ENCODE measurements at regions not wholly inside any gene's neighbourhood (a gene's known extent, or its start where the extent isn't known, plus 50 kb on each side); places are given as distances from the start of the nearest gene placed in this dataset.

- Mint-ChIP-seq H3K4me3 (no peak overlapping the region), H3K27ac (no peak overlapping the region), H3K9me3 (peaks cover 2 to 3% of the 10 kb centered on the region in 2 experiments; a peak in 3 of 5 replicates), H3K4me1 (peaks cover 16 to 40% of the 10 kb centered on the region in 2 experiments), H3K27me3 (ENCODE audit: low read depth) (peaks cover 80% of the 10 kb centered on the region), H3K36me3 (ENCODE audit: insufficient read depth in 1 of 3, low read depth in 3 of 3) (peaks cover 0 to under 1% (median 0%) of the 10 kb centered on the region in 3 experiments; a peak in 2 of 7 replicates)
- Histone ChIP-seq H3K4me1 (ENCODE audit: insufficient read depth, low read length) (no peaks in the 10 kb centered on the region), H3K23ac (ENCODE audit: insufficient read length, low read depth, low read length) (no peak overlapping the region), H3K23me2 (ENCODE audit: insufficient read length, low read depth, low read length, poor library complexity, severe bottlenecking) (no peaks in the 10 kb centered on the region), H4K5ac (ENCODE audit: insufficient read length, low read depth, low read length) (no peak overlapping the region), H2BK5ac (ENCODE audit: insufficient read length, low read length) (no peak overlapping the region), H3K4ac (ENCODE audit: low read depth, low read length) (no peak overlapping the region), H2BK120ac (ENCODE audit: low read depth, low read length, poor library complexity, severe bottlenecking) (no peak overlapping the region), H3K79me1 (ENCODE audit: insufficient read depth, low read depth, low read length, poor library complexity, severe bottlenecking) (no peaks in the 10 kb centered on the region), H2AK5ac (ENCODE audit: insufficient read length, low read length) (no peak overlapping the region), H3K27ac (ENCODE audit: insufficient read length, low read depth, low read length) (no peak overlapping the region), H2BK15ac (ENCODE audit: low read depth, low read length) (no peak overlapping the region), H2BK12ac (ENCODE audit: insufficient read length, low read depth, low read length) (no peak overlapping the region), H2BK20ac (ENCODE audit: low read depth, low read length, poor library complexity, severe bottlenecking) (no peak overlapping the region), H3K18ac (ENCODE audit: insufficient read length, low read depth, low read length) (no peak overlapping the region), H4K8ac (replicated peaks; ENCODE audit: insufficient read length, low read depth, low read length) (no peak overlapping the region), H3T11ph (ENCODE audit: low read length) (no peak overlapping the region), H3K4me2 (ENCODE audit: insufficient read depth, insufficient read length, low read length) (no peak overlapping the region), H4K20me1 (ENCODE audit: control insufficient read depth, insufficient read depth, insufficient read length) (no peaks in the 10 kb centered on the region), H3K14ac (ENCODE audit: insufficient read depth, low read length) (no peak overlapping the region), H3K27me3 (ENCODE audit: insufficient read depth, low read length) (peaks cover 5% of the 10 kb centered on the region; the same call in 1 of the 2 replicates), H3K9me3 (ENCODE audit: control insufficient read depth, low read depth, low read length) (no peaks in the 10 kb centered on the region), H3K79me2 (ENCODE audit: insufficient read depth, low read length) (no peaks in the 10 kb centered on the region), H4K91ac (ENCODE audit: insufficient read length, low read depth, low read length) (no peak overlapping the region), H3K9ac (ENCODE audit: extremely low read depth, insufficient read length, low read length) (no peak overlapping the region), H2AFZ (ENCODE audit: low read length) (no peak overlapping the region), H3K56ac (ENCODE audit: insufficient read length, low read depth, low read length) (no peak overlapping the region)
- TF ChIP-seq CTCF (conservative IDR thresholded peaks at IDR 0.05), result no peak
- no CpG with 5 or more reads among the region's 9 CpGs for WGBS (ENCODE audit: extremely low coverage, insufficient read length, low lambda C conversion rate)
- no peak for DNase-seq
Observed at GRCh38 chr7:155363146-155363539, 65.5 kb downstream of the INSIG1 start.

Data from H9 (cell line).